GM23338 (cell line): ENCODE measurements at regions not wholly inside any gene's neighbourhood (a gene's known extent, or its start where the extent isn't known, plus 50 kb on each side); places are given as distances from the start of the nearest gene placed in this dataset.
A peak's percentile ranks its signal among the peaks of the same experiment; 100 is the strongest.

Source experiments
- ATAC-seq: fragments of 200-7000 bp; cut with Tn5 transposase; 3 replicates; pipeline ENCODE4 v1.9.1; 2020
- DNase-seq: peaks from one replicate; pipeline ENCODE4 v3.0.0-alpha.2; 2015; ENCODE audit warnings: low spot score
- H2AFZ ChIP-seq: fragments of 200-600 bp; sonication (generic); 2 replicates; pipeline ENCODE4 v1.8.0; 2016; ENCODE audit warnings: antibody characterized with exemption, mild to moderate bottlenecking, moderate library complexity
- H3F3A ChIP-seq: fragments of 200-600 bp; sonication (generic); replicated peaks from 2 replicates; pipeline ENCODE4 v1.8.0; 2017; ENCODE audit warnings: antibody characterized with exemption, mixed run types, low read depth
- H3K27ac ChIP-seq: fragments of 200-600 bp; sonication (generic); 2 replicates; pipeline ENCODE4 v1.6.1; 2016; ENCODE audit warnings: low read depth
- H3K27me3 ChIP-seq: fragments of 200-600 bp; sonication (generic); 2 replicates; pipeline ENCODE4 v1.8.0; 2016; ENCODE audit warnings: mild to moderate bottlenecking, mixed run types, moderate library complexity; ENCODE audit not compliant: insufficient read depth
- H3K36me3 ChIP-seq: fragments of 200-600 bp; sonication (generic); 2 replicates; pipeline ENCODE4 v1.8.0; 2016; ENCODE audit warnings: mild to moderate bottlenecking; ENCODE audit not compliant: insufficient read depth
- H3K4me1 ChIP-seq: fragments of 200-600 bp; sonication (generic); 2 replicates; pipeline ENCODE4 v1.8.0; 2016; ENCODE audit warnings: mild to moderate bottlenecking, moderate library complexity; ENCODE audit not compliant: insufficient read depth
- H3K4me2 ChIP-seq: fragments of 200-600 bp; sonication (generic); 2 replicates; pipeline ENCODE4 v1.7.1; 2017; ENCODE audit warnings: mixed run types
- H3K4me3 ChIP-seq: fragments of 200-600 bp; sonication (generic); 2 replicates; pipeline ENCODE4 v1.6.1; 2016; ENCODE audit warnings: mixed run types
- H3K79me2 ChIP-seq: fragments of 200-600 bp; sonication (generic); replicated peaks from 2 replicates; pipeline ENCODE4 v1.8.0; 2017; ENCODE audit warnings: mild to moderate bottlenecking; ENCODE audit not compliant: insufficient read depth
- H3K9me2 ChIP-seq: fragments of 200-600 bp; sonication (generic); 2 replicates; pipeline ENCODE4 v1.8.0; 2017; ENCODE audit not compliant: insufficient read depth
- H4K20me1 ChIP-seq: fragments of 200-600 bp; sonication (generic); replicated peaks from 2 replicates; pipeline ENCODE4 v1.8.0; 2017; ENCODE audit warnings: mild to moderate bottlenecking; ENCODE audit not compliant: insufficient read depth
- H3K27ac Mint-ChIP-seq: 2 replicates; pipeline ENCODE4 v1.8.0; 2020; ENCODE audit warnings: inconsistent platforms, mild to moderate bottlenecking, moderate library complexity, mixed read lengths
- H3K27me3 Mint-ChIP-seq: 3 replicates; pipeline ENCODE4 v1.8.0; 2022; ENCODE audit warnings: low read depth, mild to moderate bottlenecking, moderate library complexity, mixed read lengths, inconsistent platforms; ENCODE audit not compliant: insufficient read depth, poor library complexity
- H3K36me3 Mint-ChIP-seq: 3 replicates; pipeline ENCODE4 v1.8.0; 2021; ENCODE audit warnings: low read depth, mild to moderate bottlenecking, inconsistent platforms, moderate library complexity, mixed read lengths
- H3K4me1 Mint-ChIP-seq: 3 replicates; pipeline ENCODE4 v1.8.0; 2020; ENCODE audit warnings: mild to moderate bottlenecking, inconsistent platforms, mixed read lengths
- H3K4me3 Mint-ChIP-seq: 3 replicates; pipeline ENCODE4 v1.8.0; 2021; ENCODE audit warnings: moderate library complexity, mild to moderate bottlenecking, inconsistent platforms, mixed read lengths
- H3K9me3 Mint-ChIP-seq: 3 replicates; pipeline ENCODE4 v1.8.0; 2020; ENCODE audit warnings: moderate library complexity, mild to moderate bottlenecking, inconsistent platforms, mixed read lengths
- CREB1 ChIP-seq: fragments of 250-450 bp; sonication (Bioruptor Pico); IDR thresholded peaks from 2 replicates; pipeline ENCODE4 v1.5.0; 2020; ENCODE audit warnings: low read depth, mild to moderate bottlenecking, moderate library complexity
- EZH2 ChIP-seq: fragments of 200-600 bp; sonication (generic); IDR thresholded peaks from one replicate; pipeline ENCODE4 v1.8.0; 2017; ENCODE audit warnings: antibody characterized with exemption, mild to moderate bottlenecking, low read depth; ENCODE audit not compliant: unreplicated experiment
- EZH2phosphoT487 ChIP-seq: fragments of 200-600 bp; sonication (generic); IDR thresholded peaks from one replicate; pipeline ENCODE4 v1.8.1; 2018; ENCODE audit warnings: antibody characterized with exemption; ENCODE audit not compliant: unreplicated experiment
- JUNB ChIP-seq: IDR thresholded peaks from one replicate; pipeline ENCODE4 v1.6.1; 2016; ENCODE audit warnings: antibody characterized with exemption; ENCODE audit not compliant: unreplicated experiment
- NANOG ChIP-seq: IDR thresholded peaks from 2 replicates; pipeline ENCODE4 v1.6.1; 2016; ENCODE audit warnings: antibody characterized with exemption, borderline replicate concordance
- POLR2AphosphoS5 ChIP-seq: IDR thresholded peaks from 2 replicates; pipeline ENCODE4 v1.6.1; 2016; ENCODE audit warnings: antibody characterized with exemption, low read depth
- STAT1 ChIP-seq: IDR thresholded peaks from one replicate; pipeline ENCODE4 v1.6.1; 2016; ENCODE audit warnings: antibody characterized with exemption; ENCODE audit not compliant: unreplicated experiment
- ZNF114 ChIP-seq: fragments of 250-450 bp; sonication (Bioruptor Pico); IDR thresholded peaks from 2 replicates; pipeline ENCODE4 v1.5.0; 2020; ENCODE audit warnings: mild to moderate bottlenecking, moderate library complexity
- ZNF331 ChIP-seq: fragments of 250-450 bp; sonication (Bioruptor Pico); IDR thresholded peaks from 2 replicates; pipeline ENCODE4 v1.5.0; 2020; ENCODE audit warnings: low read depth, mild to moderate bottlenecking, moderate library complexity
- TF ChIP-seq, protein P1 (sequence below): IDR thresholded peaks from one replicate; pipeline ENCODE4 v1.6.1; 2018; ENCODE audit warnings: antibody characterized with exemption; ENCODE audit not compliant: unreplicated experiment
- TF ChIP-seq, protein P2 (sequence below): IDR thresholded peaks from 2 replicates; pipeline ENCODE4 v1.6.1; 2016; ENCODE audit warnings: antibody characterized with exemption
- TF ChIP-seq, protein P3 (sequence below): fragments of 250-450 bp; sonication (Bioruptor Pico); IDR thresholded peaks from 2 replicates; pipeline ENCODE4 v1.5.0; 2020; ENCODE audit warnings: mild to moderate bottlenecking, moderate library complexity
- TF ChIP-seq, protein P4 (sequence below), 2 experiments: fragments of 200-600 bp in 1 of 2; sonication (generic) in 1 of 2; conservative IDR thresholded peaks; 2 replicates each; pipeline versions ENCODE4 v1.5.1 to v1.6.1; 2016 to 2017; ENCODE audit warnings: antibody characterized with exemption in 2 of 2, low read depth in 2 of 2, mild to moderate bottlenecking in 2 of 2, moderate library complexity in 1 of 2

DNA sequence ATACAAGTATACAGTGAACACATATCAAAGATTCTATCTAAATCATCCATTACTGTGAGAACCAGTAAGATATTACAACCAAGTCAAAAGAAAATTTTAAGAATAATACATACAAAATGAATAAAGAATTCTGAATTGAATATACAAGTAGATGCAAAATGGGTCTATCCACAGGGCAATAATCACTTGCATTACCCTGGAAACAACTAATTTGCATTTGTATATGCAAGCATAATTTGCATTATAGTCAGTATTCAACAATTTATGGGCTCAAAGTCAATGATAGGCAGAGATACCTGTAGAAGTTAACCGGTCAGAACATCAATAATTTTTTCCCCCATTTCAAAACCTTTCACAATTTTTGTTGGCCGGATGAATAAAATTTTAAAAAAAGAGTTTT lies 512.2 kb upstream of the ALCAM start:
- no peak overlapping the region for H3K4me3 ChIP-seq
- H2AFZ ChIP-seq: no peak overlapping the region
- no peaks in the 10 kb centered on the region for H3K27me3 ChIP-seq
- DNase-seq (no peak), ATAC-seq (no peak)
- Mint-ChIP-seq H3K36me3 (peaks cover 22% of the 10 kb centered on the region), H3K9me3 (peaks cover 15% of the 10 kb centered on the region), H3K4me1 (peaks cover 31% of the 10 kb centered on the region), H3K4me3 (no peak overlapping the region), H3K27ac (peak overlapping the region; percentile 62; the same call in 1 of the 2 replicates), H3K27me3 (no peaks in the 10 kb centered on the region)
- peaks cover 38% of the 10 kb centered on the region for H3K4me1 ChIP-seq
- H3K36me3 ChIP-seq: no peaks in the 10 kb centered on the region; the same call in 1 of the 2 replicates
- H4K20me1 ChIP-seq: no peaks in the 10 kb centered on the region
- H3K9me2 ChIP-seq: no peaks in the 10 kb centered on the region
- peak overlapping the region; percentile 19 for H3K4me2 ChIP-seq
- H3K79me2 ChIP-seq: no peaks in the 10 kb centered on the region
- TF ChIP-seq CREB1 (CRISPR knock-in tag) (no peak), EZH2 (no peak), JUNB (no peak), ZNF114 (CRISPR knock-in tag) (no peak), EZH2phosphoT487 (no peak), NANOG (no peak), ZNF331 (CRISPR knock-in tag) (no peak), STAT1 (no peak), POLR2AphosphoS5 (no peak)
- TF ChIP-seq, protein P1, sequence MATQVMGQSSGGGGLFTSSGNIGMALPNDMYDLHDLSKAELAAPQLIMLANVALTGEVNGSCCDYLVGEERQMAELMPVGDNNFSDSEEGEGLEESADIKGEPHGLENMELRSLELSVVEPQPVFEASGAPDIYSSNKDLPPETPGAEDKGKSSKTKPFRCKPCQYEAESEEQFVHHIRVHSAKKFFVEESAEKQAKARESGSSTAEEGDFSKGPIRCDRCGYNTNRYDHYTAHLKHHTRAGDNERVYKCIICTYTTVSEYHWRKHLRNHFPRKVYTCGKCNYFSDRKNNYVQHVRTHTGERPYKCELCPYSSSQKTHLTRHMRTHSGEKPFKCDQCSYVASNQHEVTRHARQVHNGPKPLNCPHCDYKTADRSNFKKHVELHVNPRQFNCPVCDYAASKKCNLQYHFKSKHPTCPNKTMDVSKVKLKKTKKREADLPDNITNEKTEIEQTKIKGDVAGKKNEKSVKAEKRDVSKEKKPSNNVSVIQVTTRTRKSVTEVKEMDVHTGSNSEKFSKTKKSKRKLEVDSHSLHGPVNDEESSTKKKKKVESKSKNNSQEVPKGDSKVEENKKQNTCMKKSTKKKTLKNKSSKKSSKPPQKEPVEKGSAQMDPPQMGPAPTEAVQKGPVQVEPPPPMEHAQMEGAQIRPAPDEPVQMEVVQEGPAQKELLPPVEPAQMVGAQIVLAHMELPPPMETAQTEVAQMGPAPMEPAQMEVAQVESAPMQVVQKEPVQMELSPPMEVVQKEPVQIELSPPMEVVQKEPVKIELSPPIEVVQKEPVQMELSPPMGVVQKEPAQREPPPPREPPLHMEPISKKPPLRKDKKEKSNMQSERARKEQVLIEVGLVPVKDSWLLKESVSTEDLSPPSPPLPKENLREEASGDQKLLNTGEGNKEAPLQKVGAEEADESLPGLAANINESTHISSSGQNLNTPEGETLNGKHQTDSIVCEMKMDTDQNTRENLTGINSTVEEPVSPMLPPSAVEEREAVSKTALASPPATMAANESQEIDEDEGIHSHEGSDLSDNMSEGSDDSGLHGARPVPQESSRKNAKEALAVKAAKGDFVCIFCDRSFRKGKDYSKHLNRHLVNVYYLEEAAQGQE: no peak
- TF ChIP-seq, protein P2, sequence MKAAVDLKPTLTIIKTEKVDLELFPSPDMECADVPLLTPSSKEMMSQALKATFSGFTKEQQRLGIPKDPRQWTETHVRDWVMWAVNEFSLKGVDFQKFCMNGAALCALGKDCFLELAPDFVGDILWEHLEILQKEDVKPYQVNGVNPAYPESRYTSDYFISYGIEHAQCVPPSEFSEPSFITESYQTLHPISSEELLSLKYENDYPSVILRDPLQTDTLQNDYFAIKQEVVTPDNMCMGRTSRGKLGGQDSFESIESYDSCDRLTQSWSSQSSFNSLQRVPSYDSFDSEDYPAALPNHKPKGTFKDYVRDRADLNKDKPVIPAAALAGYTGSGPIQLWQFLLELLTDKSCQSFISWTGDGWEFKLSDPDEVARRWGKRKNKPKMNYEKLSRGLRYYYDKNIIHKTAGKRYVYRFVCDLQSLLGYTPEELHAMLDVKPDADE: no peak
- TF ChIP-seq, protein P3, sequence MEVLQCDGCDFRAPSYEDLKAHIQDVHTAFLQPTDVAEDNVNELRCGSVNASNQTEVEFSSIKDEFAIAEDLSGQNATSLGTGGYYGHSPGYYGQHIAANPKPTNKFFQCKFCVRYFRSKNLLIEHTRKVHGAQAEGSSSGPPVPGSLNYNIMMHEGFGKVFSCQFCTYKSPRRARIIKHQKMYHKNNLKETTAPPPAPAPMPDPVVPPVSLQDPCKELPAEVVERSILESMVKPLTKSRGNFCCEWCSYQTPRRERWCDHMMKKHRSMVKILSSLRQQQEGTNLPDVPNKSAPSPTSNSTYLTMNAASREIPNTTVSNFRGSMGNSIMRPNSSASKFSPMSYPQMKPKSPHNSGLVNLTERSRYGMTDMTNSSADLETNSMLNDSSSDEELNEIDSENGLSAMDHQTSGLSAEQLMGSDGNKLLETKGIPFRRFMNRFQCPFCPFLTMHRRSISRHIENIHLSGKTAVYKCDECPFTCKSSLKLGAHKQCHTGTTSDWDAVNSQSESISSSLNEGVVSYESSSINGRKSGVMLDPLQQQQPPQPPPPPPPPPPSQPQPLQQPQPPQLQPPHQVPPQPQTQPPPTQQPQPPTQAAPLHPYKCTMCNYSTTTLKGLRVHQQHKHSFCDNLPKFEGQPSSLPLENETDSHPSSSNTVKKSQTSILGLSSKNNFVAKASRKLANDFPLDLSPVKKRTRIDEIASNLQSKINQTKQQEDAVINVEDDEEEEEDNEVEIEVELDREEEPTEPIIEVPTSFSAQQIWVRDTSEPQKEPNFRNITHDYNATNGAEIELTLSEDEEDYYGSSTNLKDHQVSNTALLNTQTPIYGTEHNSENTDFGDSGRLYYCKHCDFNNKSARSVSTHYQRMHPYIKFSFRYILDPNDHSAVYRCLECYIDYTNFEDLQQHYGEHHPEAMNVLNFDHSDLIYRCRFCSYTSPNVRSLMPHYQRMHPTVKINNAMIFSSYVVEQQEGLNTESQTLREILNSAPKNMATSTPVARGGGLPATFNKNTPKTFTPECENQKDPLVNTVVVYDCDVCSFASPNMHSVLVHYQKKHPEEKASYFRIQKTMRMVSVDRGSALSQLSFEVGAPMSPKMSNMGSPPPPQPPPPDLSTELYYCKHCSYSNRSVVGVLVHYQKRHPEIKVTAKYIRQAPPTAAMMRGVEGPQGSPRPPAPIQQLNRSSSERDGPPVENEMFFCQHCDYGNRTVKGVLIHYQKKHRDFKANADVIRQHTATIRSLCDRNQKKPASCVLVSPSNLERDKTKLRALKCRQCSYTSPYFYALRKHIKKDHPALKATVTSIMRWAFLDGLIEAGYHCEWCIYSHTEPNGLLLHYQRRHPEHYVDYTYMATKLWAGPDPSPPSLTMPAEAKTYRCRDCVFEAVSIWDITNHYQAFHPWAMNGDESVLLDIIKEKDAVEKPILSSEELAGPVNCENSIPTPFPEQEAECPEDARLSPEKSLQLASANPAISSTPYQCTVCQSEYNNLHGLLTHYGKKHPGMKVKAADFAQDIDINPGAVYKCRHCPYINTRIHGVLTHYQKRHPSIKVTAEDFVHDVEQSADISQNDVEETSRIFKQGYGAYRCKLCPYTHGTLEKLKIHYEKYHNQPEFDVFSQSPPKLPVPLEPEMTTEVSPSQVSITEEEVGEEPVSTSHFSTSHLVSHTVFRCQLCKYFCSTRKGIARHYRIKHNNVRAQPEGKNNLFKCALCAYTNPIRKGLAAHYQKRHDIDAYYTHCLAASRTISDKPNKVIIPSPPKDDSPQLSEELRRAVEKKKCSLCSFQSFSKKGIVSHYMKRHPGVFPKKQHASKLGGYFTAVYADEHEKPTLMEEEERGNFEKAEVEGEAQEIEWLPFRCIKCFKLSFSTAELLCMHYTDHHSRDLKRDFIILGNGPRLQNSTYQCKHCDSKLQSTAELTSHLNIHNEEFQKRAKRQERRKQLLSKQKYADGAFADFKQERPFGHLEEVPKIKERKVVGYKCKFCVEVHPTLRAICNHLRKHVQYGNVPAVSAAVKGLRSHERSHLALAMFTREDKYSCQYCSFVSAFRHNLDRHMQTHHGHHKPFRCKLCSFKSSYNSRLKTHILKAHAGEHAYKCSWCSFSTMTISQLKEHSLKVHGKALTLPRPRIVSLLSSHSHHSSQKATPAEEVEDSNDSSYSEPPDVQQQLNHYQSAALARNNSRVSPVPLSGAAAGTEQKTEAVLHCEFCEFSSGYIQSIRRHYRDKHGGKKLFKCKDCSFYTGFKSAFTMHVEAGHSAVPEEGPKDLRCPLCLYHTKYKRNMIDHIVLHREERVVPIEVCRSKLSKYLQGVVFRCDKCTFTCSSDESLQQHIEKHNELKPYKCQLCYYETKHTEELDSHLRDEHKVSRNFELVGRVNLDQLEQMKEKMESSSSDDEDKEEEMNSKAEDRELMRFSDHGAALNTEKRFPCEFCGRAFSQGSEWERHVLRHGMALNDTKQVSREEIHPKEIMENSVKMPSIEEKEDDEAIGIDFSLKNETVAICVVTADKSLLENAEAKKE (CRISPR knock-in tag): no peak
- TF ChIP-seq, protein P4, sequence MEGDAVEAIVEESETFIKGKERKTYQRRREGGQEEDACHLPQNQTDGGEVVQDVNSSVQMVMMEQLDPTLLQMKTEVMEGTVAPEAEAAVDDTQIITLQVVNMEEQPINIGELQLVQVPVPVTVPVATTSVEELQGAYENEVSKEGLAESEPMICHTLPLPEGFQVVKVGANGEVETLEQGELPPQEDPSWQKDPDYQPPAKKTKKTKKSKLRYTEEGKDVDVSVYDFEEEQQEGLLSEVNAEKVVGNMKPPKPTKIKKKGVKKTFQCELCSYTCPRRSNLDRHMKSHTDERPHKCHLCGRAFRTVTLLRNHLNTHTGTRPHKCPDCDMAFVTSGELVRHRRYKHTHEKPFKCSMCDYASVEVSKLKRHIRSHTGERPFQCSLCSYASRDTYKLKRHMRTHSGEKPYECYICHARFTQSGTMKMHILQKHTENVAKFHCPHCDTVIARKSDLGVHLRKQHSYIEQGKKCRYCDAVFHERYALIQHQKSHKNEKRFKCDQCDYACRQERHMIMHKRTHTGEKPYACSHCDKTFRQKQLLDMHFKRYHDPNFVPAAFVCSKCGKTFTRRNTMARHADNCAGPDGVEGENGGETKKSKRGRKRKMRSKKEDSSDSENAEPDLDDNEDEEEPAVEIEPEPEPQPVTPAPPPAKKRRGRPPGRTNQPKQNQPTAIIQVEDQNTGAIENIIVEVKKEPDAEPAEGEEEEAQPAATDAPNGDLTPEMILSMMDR (conservative IDR thresholded peaks at IDR 0.05; ENCODE audit: low read depth in 2 of 2): no peak
- no peaks in the 10 kb centered on the region for H3F3A ChIP-seq
- no peak overlapping the region for H3K27ac ChIP-seq
